Kidney glomerular epithelial cell (primary cell): ENCODE measurements at regions not wholly inside any gene's neighbourhood (a gene's known extent, or its start where the extent isn't known, plus 50 kb on each side); places are given as distances from the start of the nearest gene placed in this dataset.
"Not testable (repeated sequence)": the region's sequence is repeated elsewhere in the genome, so short reads cannot be mapped to it uniquely, and the experiment has no call there.

Experiments
- DNase-seq: peaks from one replicate; lab custom pipeline; 2025; lab: John Stamatoyannopoulos, UW

GRCh38 chr2:142649581-142649980 lies 227.9 kb upstream of the KYNU start:
- no peak for DNase-seq

- no peak for DNase-seq
Measured at GRCh38 chr2:142642650-142643049, 234.8 kb upstream of the KYNU start.

- no peak for DNase-seq
Measured at GRCh38 chr2:142629193-142629592, 248.3 kb upstream of the KYNU start.

- DNase-seq: no peak
Measured at GRCh38 chr2:142621287-142621686, 256.2 kb upstream of the KYNU start.

- no peak for DNase-seq
Measured at GRCh38 chr2:142617461-142617860, 260.0 kb upstream of the KYNU start.

GRCh38 chr2:142615876-142616275 lies 261.6 kb upstream of the KYNU start:
- DNase-seq: no peak

GRCh38 chr2:142613193-142613592 lies 264.3 kb upstream of the KYNU start:
- not testable (repeated sequence) for DNase-seq

- no peak for DNase-seq
Measured at GRCh38 chr2:142605421-142605820, 272.0 kb upstream of the KYNU start.

GRCh38 chr2:142603759-142604158 lies 273.7 kb upstream of the KYNU start:
- peak; percentile 8 for DNase-seq

- no peak for DNase-seq
Measured at GRCh38 chr2:142602418-142602989, 275.0 kb upstream of the KYNU start.

GRCh38 chr2:142601794-142602193 lies 275.7 kb upstream of the KYNU start:
- DNase-seq: no peak

- DNase-seq: no peak
Measured at GRCh38 chr2:142599504-142599903, 278.0 kb upstream of the KYNU start.

GRCh38 chr2:142598846-142599245 lies 278.6 kb upstream of the KYNU start:
- DNase-seq: peak; percentile 8

GRCh38 chr2:142596334-142597088 lies 281.0 kb upstream of the KYNU start:
- DNase-seq: peak; percentile 78

- no peak for DNase-seq
Measured at GRCh38 chr2:142594935-142595334, 282.5 kb upstream of the KYNU start.

- DNase-seq: no peak
Measured at GRCh38 chr2:142592171-142592570, 285.3 kb upstream of the KYNU start.

- no peak for DNase-seq
Measured at GRCh38 chr2:142591420-142591819, 286.0 kb upstream of the KYNU start.

GRCh38 chr2:142588269-142588668 lies 289.2 kb upstream of the KYNU start:
- no peak for DNase-seq

GRCh38 chr2:142586693-142587580 lies 290.5 kb upstream of the KYNU start:
- DNase-seq: no peak

- DNase-seq: no peak
Measured at GRCh38 chr2:142585785-142586184, 291.7 kb upstream of the KYNU start.

GRCh38 chr2:142582317-142582716 lies 295.1 kb upstream of the KYNU start:
- no peak for DNase-seq

- DNase-seq: no peak
Measured at GRCh38 chr2:142581491-142581890, 296.0 kb upstream of the KYNU start.

GRCh38 chr2:142580691-142581090 lies 296.8 kb upstream of the KYNU start:
- DNase-seq: no peak
